ENCODE measurements at regions not wholly inside any gene's neighbourhood (a gene's known extent, or its start where the extent isn't known, plus 50 kb on each side); places are given as distances from the start of the nearest gene placed in this dataset.

- DNase-seq (ENCODE audit: low read depth, low spot score): no peak
Observed at GRCh38 chr3:177976241-177976640, 560.0 kb upstream of the KCNMB2 start.

- no peak for DNase-seq (ENCODE audit: low read depth, low spot score)
Observed at GRCh38 chr3:177976866-177977265, 559.4 kb upstream of the KCNMB2 start.

GRCh38 chr3:177977381-177978158 is 558.7 kb upstream of the KCNMB2 start:
- peak; percentile 20 for DNase-seq (ENCODE audit: low read depth, low spot score)

GRCh38 chr3:177978946-177979345 is 557.3 kb upstream of the KCNMB2 start:
- DNase-seq (ENCODE audit: low read depth, low spot score): no peak

GRCh38 chr3:177979703-177980102 is 556.5 kb upstream of the KCNMB2 start:
- DNase-seq (ENCODE audit: low read depth, low spot score): no peak

GRCh38 chr3:177981576-177981975 is 554.7 kb upstream of the KCNMB2 start:
- DNase-seq (ENCODE audit: low read depth, low spot score): no peak

- no peak for DNase-seq (ENCODE audit: low read depth, low spot score)
Observed at GRCh38 chr3:177982034-177982433, 554.2 kb upstream of the KCNMB2 start.

- DNase-seq (ENCODE audit: low read depth, low spot score): no peak
Observed at GRCh38 chr3:177983320-177983719, 552.9 kb upstream of the KCNMB2 start.

GRCh38 chr3:177992993-177993970 is 543.0 kb upstream of the KCNMB2 start:
- DNase-seq (ENCODE audit: low read depth, low spot score): no peak

- DNase-seq (ENCODE audit: low read depth, low spot score): no peak
Observed at GRCh38 chr3:177994976-177995375, 541.3 kb upstream of the KCNMB2 start.

GRCh38 chr3:177995381-177996085 is 540.7 kb upstream of the KCNMB2 start:
- DNase-seq (ENCODE audit: low read depth, low spot score): no peak

GRCh38 chr3:178001670-178002101 is 534.5 kb upstream of the KCNMB2 start:
- no peak for DNase-seq (ENCODE audit: low read depth, low spot score)

GRCh38 chr3:178002113-178002512 is 534.1 kb upstream of the KCNMB2 start:
- DNase-seq (ENCODE audit: low read depth, low spot score): no peak

- DNase-seq (ENCODE audit: low read depth, low spot score): no peak
Observed at GRCh38 chr3:178003756-178004155, 532.5 kb upstream of the KCNMB2 start.

GRCh38 chr3:178005961-178006360 is 530.3 kb upstream of the KCNMB2 start:
- DNase-seq (ENCODE audit: low read depth, low spot score): no peak

GRCh38 chr3:178010306-178010705 is 525.9 kb upstream of the KCNMB2 start:
- DNase-seq (ENCODE audit: low read depth, low spot score): no peak

GRCh38 chr3:178019645-178020044 is 516.6 kb upstream of the KCNMB2 start:
- no peak for DNase-seq (ENCODE audit: low read depth, low spot score)

GRCh38 chr3:178022599-178022998 is 513.6 kb upstream of the KCNMB2 start:
- no peak for DNase-seq (ENCODE audit: low read depth, low spot score)

- DNase-seq (ENCODE audit: low read depth, low spot score): no peak
Observed at GRCh38 chr3:178028933-178029332, 507.3 kb upstream of the KCNMB2 start.

GRCh38 chr3:178036451-178037144 is 499.6 kb upstream of the KCNMB2 start:
- DNase-seq (ENCODE audit: low read depth, low spot score): no peak

GRCh38 chr3:178041931-178042330 is 494.3 kb upstream of the KCNMB2 start:
- no peak for DNase-seq (ENCODE audit: low read depth, low spot score)

Data from smooth muscle cell of the brain vasculature (primary cell).